HFF-Myc (cell line): ENCODE measurements at regions not wholly inside any gene's neighbourhood (a gene's known extent, or its start where the extent isn't known, plus 50 kb on each side); places are given as distances from the start of the nearest gene placed in this dataset.
"Not testable (repeated sequence)": the region's sequence is repeated elsewhere in the genome, so short reads cannot be mapped to it uniquely, and the experiment has no call there.

ENCODE experiments used
- DNase-seq: peaks from one replicate; pipeline ENCODE4 v3.0.0-alpha.2; 2011; ENCODE audit warnings: low read depth; ENCODE audit errors: extremely low read depth
- H3K4me3 ChIP-seq: replicated peaks from 2 replicates; pipeline ENCODE4 v1.5.1; 2011; ENCODE audit warnings: low read depth, mild to moderate bottlenecking, control low read depth, low read length
- CTCF ChIP-seq: IDR thresholded peaks from 2 replicates; pipeline ENCODE4 v1.5.1; 2012; ENCODE audit warnings: mild to moderate bottlenecking, low read depth, low read length, control low read depth; ENCODE audit errors: missing control alignments

- DNase-seq, result no peak
- no peak for TF ChIP-seq CTCF
- no peak overlapping the region for H3K4me3 ChIP-seq
These were observed 76.7 kb upstream of the CASZ1 start for GRCh38 chr1:10873189-10873588.

GRCh38 chr1:10874351-10874750 lies 77.9 kb upstream of the CASZ1 start:
- no peak overlapping the region for H3K4me3 ChIP-seq
- no peak for DNase-seq
- TF ChIP-seq CTCF, result no peak

- no peak for DNase-seq
- H3K4me3 ChIP-seq, result no peak overlapping the region
- no peak for TF ChIP-seq CTCF
These were observed 81.4 kb upstream of the CASZ1 start for GRCh38 chr1:10877894-10878293.

GRCh38 chr1:10878469-10878868 lies 82.0 kb upstream of the CASZ1 start:
- TF ChIP-seq CTCF, result no peak

GRCh38 chr1:10880063-10880462 lies 83.6 kb upstream of the CASZ1 start:
- no peak for TF ChIP-seq CTCF
- H3K4me3 ChIP-seq, result no peak overlapping the region

More at GRCh38 chr1:10878469-10878868, 82.0 kb upstream of the CASZ1 start:
- no peak overlapping the region for H3K4me3 ChIP-seq
- no peak for DNase-seq

GRCh38 chr1:10881046-10881445 lies 84.6 kb upstream of the CASZ1 start:
- no peak for TF ChIP-seq CTCF
- no peak for DNase-seq

More at GRCh38 chr1:10880063-10880462, 83.6 kb upstream of the CASZ1 start:
- DNase-seq, result no peak

GRCh38 chr1:10882069-10882468 lies 85.6 kb upstream of the CASZ1 start:
- H3K4me3 ChIP-seq, result no peak overlapping the region
- DNase-seq, result no peak
- no peak for TF ChIP-seq CTCF

More at GRCh38 chr1:10881046-10881445, 84.6 kb upstream of the CASZ1 start:
- H3K4me3 ChIP-seq, result no peak overlapping the region

- not testable (repeated sequence) for H3K4me3 ChIP-seq, DNase-seq
These were observed 90.6 kb upstream of the CASZ1 start for GRCh38 chr1:10887032-10887431.
